ENCODE measurements at regions not wholly inside any gene's neighbourhood (a gene's known extent, or its start where the extent isn't known, plus 50 kb on each side); places are given as distances from the start of the nearest gene placed in this dataset.

DNA sequence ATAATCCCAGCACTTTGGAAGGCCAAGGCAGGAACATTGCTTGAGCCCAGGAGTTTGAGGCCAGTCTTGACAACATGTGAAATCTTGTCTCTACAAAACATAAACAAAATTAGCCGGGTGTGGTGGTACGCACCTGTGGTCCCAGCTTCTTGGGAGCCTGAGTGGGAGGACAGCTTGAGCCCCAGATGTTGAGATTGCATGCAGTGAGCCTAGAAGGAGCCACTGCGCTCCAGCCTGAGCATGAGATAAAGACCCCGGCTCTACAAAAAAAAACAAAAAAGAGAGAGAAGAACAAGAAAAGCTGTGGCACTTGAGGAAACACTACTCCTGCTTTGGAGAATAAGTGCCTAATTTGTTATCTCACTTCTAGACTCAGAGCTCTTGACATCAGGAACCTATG lies 146.6 kb downstream of the GLUL start:
- no peak for DNase-seq (ENCODE audit: extremely low read depth, insufficient read length)
- TF ChIP-seq, protein P1, sequence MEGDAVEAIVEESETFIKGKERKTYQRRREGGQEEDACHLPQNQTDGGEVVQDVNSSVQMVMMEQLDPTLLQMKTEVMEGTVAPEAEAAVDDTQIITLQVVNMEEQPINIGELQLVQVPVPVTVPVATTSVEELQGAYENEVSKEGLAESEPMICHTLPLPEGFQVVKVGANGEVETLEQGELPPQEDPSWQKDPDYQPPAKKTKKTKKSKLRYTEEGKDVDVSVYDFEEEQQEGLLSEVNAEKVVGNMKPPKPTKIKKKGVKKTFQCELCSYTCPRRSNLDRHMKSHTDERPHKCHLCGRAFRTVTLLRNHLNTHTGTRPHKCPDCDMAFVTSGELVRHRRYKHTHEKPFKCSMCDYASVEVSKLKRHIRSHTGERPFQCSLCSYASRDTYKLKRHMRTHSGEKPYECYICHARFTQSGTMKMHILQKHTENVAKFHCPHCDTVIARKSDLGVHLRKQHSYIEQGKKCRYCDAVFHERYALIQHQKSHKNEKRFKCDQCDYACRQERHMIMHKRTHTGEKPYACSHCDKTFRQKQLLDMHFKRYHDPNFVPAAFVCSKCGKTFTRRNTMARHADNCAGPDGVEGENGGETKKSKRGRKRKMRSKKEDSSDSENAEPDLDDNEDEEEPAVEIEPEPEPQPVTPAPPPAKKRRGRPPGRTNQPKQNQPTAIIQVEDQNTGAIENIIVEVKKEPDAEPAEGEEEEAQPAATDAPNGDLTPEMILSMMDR (IDR thresholded peaks at IDR 0.05; ENCODE audit: insufficient read depth, low read length, poor library complexity, severe bottlenecking) = no peak
- Histone ChIP-seq H3K36me3 (ENCODE audit: control insufficient read depth, insufficient read depth, low read length) (no peaks in the 10 kb centered on the region), H3K4me3 (replicated peaks; ENCODE audit: low read depth, low read length) (no peak overlapping the region), H3K27me3 (replicated peaks; ENCODE audit: control insufficient read depth, insufficient read depth, low read length) (no peaks in the 10 kb centered on the region; the same call in 1 of the 2 replicates)

DNA sequence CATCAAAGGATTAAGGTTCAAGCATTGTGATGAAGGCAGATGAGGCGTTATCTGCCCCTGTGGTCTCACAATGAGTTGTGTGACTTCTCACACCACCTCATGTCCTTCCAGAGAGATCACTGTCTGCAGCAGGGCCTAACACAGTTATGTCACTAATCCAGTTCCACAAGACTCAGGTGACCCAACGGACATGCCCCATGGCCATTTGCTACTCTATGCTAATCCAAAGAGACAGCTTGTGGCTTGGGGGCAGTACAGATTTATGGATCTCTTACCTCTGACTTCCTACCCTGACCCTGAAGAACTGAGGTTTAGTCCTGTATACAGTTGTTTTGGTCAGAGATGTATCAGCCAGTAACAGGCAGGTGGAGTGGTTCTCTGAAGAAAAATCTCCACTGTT lies 147.1 kb downstream of the GLUL start:
- Histone ChIP-seq H3K27me3 (replicated peaks; ENCODE audit: control insufficient read depth, insufficient read depth, low read length) (no peaks in the 10 kb centered on the region; the same call in 1 of the 2 replicates), H3K4me3 (replicated peaks; ENCODE audit: low read depth, low read length) (no peak overlapping the region), H3K36me3 (ENCODE audit: control insufficient read depth, insufficient read depth, low read length) (no peaks in the 10 kb centered on the region)
- DNase-seq (ENCODE audit: extremely low read depth, insufficient read length) = no peak
- TF ChIP-seq, protein P1 (IDR thresholded peaks at IDR 0.05; ENCODE audit: insufficient read depth, low read length, poor library complexity, severe bottlenecking) = no peak

DNA sequence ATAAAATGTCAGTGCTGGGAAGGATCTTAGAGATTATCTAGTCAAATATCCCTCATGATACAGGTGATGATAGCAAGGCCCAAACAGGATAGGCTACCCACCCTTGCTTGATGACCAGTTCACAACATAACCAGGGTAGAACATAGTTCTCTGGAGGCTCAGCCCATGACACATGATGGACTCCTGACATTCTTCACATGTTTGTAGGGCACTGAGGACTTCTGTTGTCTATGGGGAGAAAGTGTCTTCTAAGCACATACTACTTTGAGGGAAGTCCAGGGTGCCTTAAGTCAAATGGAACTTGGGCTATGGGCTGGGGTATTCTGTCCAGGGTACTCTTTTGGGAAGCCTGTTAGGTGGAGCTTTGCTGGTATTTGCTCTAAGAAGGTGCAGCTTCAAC lies 148.9 kb downstream of the GLUL start:
- TF ChIP-seq, protein P1 (IDR thresholded peaks at IDR 0.05; ENCODE audit: insufficient read depth, low read length, poor library complexity, severe bottlenecking) = no peak
- no peaks in the 10 kb centered on the region; the same call in 1 of the 2 replicates for H3K27me3 ChIP-seq (replicated peaks; ENCODE audit: control insufficient read depth, insufficient read depth, low read length)
- H3K4me3 ChIP-seq (replicated peaks; ENCODE audit: low read depth, low read length) = no peak overlapping the region
- DNase-seq (ENCODE audit: extremely low read depth, insufficient read length) = no peak
- no peaks in the 10 kb centered on the region for H3K36me3 ChIP-seq (ENCODE audit: control insufficient read depth, insufficient read depth, low read length)

DNA sequence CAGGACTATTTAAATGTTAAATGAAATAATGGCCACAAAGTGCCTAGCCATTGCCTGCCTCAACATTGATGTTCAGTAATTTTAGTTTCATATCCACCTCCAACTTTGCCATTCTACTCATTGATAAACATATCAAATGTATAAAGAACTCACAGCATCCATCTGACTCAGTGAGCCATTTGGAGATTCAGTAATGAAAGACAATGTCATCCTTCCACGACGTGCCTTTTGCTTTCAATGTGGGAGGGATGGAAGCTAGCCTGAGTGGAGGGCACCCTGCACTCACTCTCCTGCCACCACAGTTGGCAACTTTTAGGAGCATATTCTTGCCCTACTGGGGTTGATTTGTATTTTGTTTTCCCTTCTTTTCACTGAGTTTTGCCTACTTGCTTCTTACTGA lies 151.5 kb downstream of the GLUL start:
- DNase-seq (ENCODE audit: extremely low read depth, insufficient read length) = no peak
- Histone ChIP-seq H3K36me3 (ENCODE audit: control insufficient read depth, insufficient read depth, low read length) (no peaks in the 10 kb centered on the region), H3K4me3 (replicated peaks; ENCODE audit: low read depth, low read length) (no peak overlapping the region), H3K27me3 (replicated peaks; ENCODE audit: control insufficient read depth, insufficient read depth, low read length) (no peaks in the 10 kb centered on the region; the same call in 1 of the 2 replicates)
- TF ChIP-seq, protein P1 (IDR thresholded peaks at IDR 0.05; ENCODE audit: insufficient read depth, low read length, poor library complexity, severe bottlenecking) = no peak

DNA sequence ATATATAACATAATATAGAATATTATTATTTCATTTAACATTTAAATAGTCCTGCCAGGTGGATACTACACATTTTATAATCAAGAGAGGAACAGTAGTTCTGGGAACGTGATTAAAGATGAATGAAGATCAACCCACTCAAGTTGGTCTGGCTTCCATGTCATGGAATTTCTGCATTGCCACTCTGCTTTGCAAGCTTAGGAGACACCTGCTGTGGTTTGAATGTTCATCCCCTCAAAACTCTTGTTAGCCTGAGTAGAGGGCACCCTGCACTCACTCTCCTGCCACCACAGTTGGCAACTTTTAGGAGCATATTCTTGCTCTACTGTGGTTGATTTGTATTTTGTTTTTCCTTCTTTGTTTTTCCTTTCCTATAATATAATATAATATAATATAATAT lies 153.2 kb downstream of the GLUL start:
- Histone ChIP-seq H3K36me3 (ENCODE audit: control insufficient read depth, insufficient read depth, low read length) (no peaks in the 10 kb centered on the region), H3K4me3 (replicated peaks; ENCODE audit: low read depth, low read length) (no peak overlapping the region), H3K27me3 (replicated peaks; ENCODE audit: control insufficient read depth, insufficient read depth, low read length) (no peaks in the 10 kb centered on the region; the same call in 1 of the 2 replicates)
- TF ChIP-seq, protein P1 (IDR thresholded peaks at IDR 0.05; ENCODE audit: insufficient read depth, low read length, poor library complexity, severe bottlenecking) = no peak
- DNase-seq (ENCODE audit: extremely low read depth, insufficient read length) = no peak

DNA sequence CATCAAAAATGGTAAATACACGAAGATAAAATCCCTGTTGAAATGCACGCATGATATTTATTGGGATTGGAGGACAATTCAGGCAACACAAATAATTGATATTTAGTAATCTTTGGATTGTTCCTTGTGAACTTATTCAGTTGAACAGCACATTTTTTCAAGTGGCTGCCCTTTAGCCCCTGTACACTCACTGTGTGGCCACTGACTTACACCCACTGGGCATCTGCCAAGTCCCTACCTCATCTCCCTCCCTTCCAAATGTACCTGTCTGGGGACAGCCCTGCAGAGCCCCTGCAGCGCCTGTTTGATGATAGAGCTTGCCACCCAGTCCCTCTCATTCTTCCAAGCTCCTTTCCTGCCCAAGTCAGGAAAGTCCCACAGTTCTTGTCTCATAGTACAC lies 154.3 kb downstream of the GLUL start:
- TF ChIP-seq, protein P1 (IDR thresholded peaks at IDR 0.05; ENCODE audit: insufficient read depth, low read length, poor library complexity, severe bottlenecking) = no peak
- no peak overlapping the region for H3K4me3 ChIP-seq (replicated peaks; ENCODE audit: low read depth, low read length)
- no peaks in the 10 kb centered on the region; the same call in 1 of the 2 replicates for H3K27me3 ChIP-seq (replicated peaks; ENCODE audit: control insufficient read depth, insufficient read depth, low read length)
- no peaks in the 10 kb centered on the region for H3K36me3 ChIP-seq (ENCODE audit: control insufficient read depth, insufficient read depth, low read length)
- DNase-seq (ENCODE audit: extremely low read depth, insufficient read length) = no peak
